IPS-18a (cell line): ENCODE measurements at regions not wholly inside any gene's neighbourhood (a gene's known extent, or its start where the extent isn't known, plus 50 kb on each side); places are given as distances from the start of the nearest gene placed in this dataset.
"Not testable (repeated sequence)": the region's sequence is repeated elsewhere in the genome, so short reads cannot be mapped to it uniquely, and the experiment has no call there.

ENCODE experiments used
- H3K27ac ChIP-seq: one replicate; pipeline ENCODE4 v1.5.1; 2013; ENCODE audit warnings: low read length
- H3K27me3 ChIP-seq: one replicate; pipeline ENCODE4 v1.6.1; 2013; ENCODE audit warnings: mild to moderate bottlenecking, low read length; ENCODE audit not compliant: control insufficient read depth, insufficient read depth
- H3K36me3 ChIP-seq: one replicate; pipeline ENCODE4 v1.6.1; 2013; ENCODE audit warnings: low read depth, low read length; ENCODE audit not compliant: control insufficient read depth
- H3K4me1 ChIP-seq: one replicate; pipeline ENCODE4 v1.6.1; 2013; ENCODE audit warnings: low read depth, low read length; ENCODE audit not compliant: control insufficient read depth
- H3K4me3 ChIP-seq: one replicate; pipeline ENCODE4 v1.5.1; 2013; ENCODE audit warnings: low read length
- H3K9ac ChIP-seq: one replicate; pipeline ENCODE4 v1.6.1; 2013; ENCODE audit warnings: mild to moderate bottlenecking, low read length, moderate library complexity
- H3K9me3 ChIP-seq: one replicate; pipeline ENCODE4 v1.6.1; 2013; ENCODE audit warnings: low read depth, low read length; ENCODE audit not compliant: control insufficient read depth

- no peak overlapping the region for H3K27ac ChIP-seq
- no peaks in the 10 kb centered on the region for H3K27me3 ChIP-seq
- H3K36me3 ChIP-seq: no peaks in the 10 kb centered on the region
- H3K9me3 ChIP-seq: no peaks in the 10 kb centered on the region
- H3K4me3 ChIP-seq: no peak overlapping the region
- H3K4me1 ChIP-seq: no peaks in the 10 kb centered on the region
- H3K9ac ChIP-seq: no peak overlapping the region
Observed at GRCh38 chr2:43007901-43008300, 215.5 kb upstream of the HAAO start.

GRCh38 chr2:43006834-43007543, 214.6 kb upstream of the HAAO start:
- H3K27me3 ChIP-seq: no peaks in the 10 kb centered on the region
- no peak overlapping the region for H3K9ac ChIP-seq
- H3K36me3 ChIP-seq: no peaks in the 10 kb centered on the region
- H3K9me3 ChIP-seq: no peaks in the 10 kb centered on the region
- H3K4me3 ChIP-seq: no peak overlapping the region
- no peaks in the 10 kb centered on the region for H3K4me1 ChIP-seq
- no peak overlapping the region for H3K27ac ChIP-seq

- no peaks in the 10 kb centered on the region for H3K4me1 ChIP-seq
- no peaks in the 10 kb centered on the region for H3K36me3 ChIP-seq
- no peak overlapping the region for H3K9ac ChIP-seq
- no peaks in the 10 kb centered on the region for H3K27me3 ChIP-seq
- H3K4me3 ChIP-seq: no peak overlapping the region
- no peak overlapping the region for H3K27ac ChIP-seq
- H3K9me3 ChIP-seq: no peaks in the 10 kb centered on the region
Observed at GRCh38 chr2:43005975-43006833, 213.8 kb upstream of the HAAO start.

GRCh38 chr2:43005245-43005974, 213.0 kb upstream of the HAAO start:
- H3K27ac ChIP-seq: no peak overlapping the region
- no peaks in the 10 kb centered on the region for H3K36me3 ChIP-seq
- H3K4me1 ChIP-seq: peaks cover 3% of the 10 kb centered on the region
- H3K9me3 ChIP-seq: no peaks in the 10 kb centered on the region
- H3K9ac ChIP-seq: no peak overlapping the region
- H3K4me3 ChIP-seq: no peak overlapping the region
- no peaks in the 10 kb centered on the region for H3K27me3 ChIP-seq

GRCh38 chr2:43004879-43005244, 212.5 kb upstream of the HAAO start:
- H3K27ac ChIP-seq: no peak overlapping the region
- no peaks in the 10 kb centered on the region for H3K36me3 ChIP-seq
- no peaks in the 10 kb centered on the region for H3K27me3 ChIP-seq
- H3K9ac ChIP-seq: no peak overlapping the region
- no peak overlapping the region for H3K4me3 ChIP-seq
- peaks cover 3% of the 10 kb centered on the region for H3K4me1 ChIP-seq
- no peaks in the 10 kb centered on the region for H3K9me3 ChIP-seq

- H3K9me3 ChIP-seq, H3K4me1 ChIP-seq: not testable (repeated sequence)
Observed at GRCh38 chr2:43004126-43004865, 211.9 kb upstream of the HAAO start.

GRCh38 chr2:43003702-43004101, 211.3 kb upstream of the HAAO start:
- Histone ChIP-seq H3K9ac (no peak overlapping the region), H3K27ac (no peak overlapping the region), H3K27me3 (no peaks in the 10 kb centered on the region), H3K9me3 (no peaks in the 10 kb centered on the region), H3K4me1 (peaks cover 3% of the 10 kb centered on the region), H3K36me3 (no peaks in the 10 kb centered on the region), H3K4me3 (no peak overlapping the region)

More at GRCh38 chr2:43004126-43004865, 211.9 kb upstream of the HAAO start:
- not testable (repeated sequence) for H3K4me3 ChIP-seq, H3K27me3 ChIP-seq, H3K9ac ChIP-seq, H3K27ac ChIP-seq, H3K36me3 ChIP-seq

- Histone ChIP-seq H3K4me3 (no peak overlapping the region), H3K27ac (no peak overlapping the region), H3K9me3 (no peaks in the 10 kb centered on the region), H3K4me1 (peaks cover 3% of the 10 kb centered on the region), H3K27me3 (no peaks in the 10 kb centered on the region), H3K9ac (no peak overlapping the region), H3K36me3 (no peaks in the 10 kb centered on the region)
Observed at GRCh38 chr2:43001787-43002468, 209.5 kb upstream of the HAAO start.

- Histone ChIP-seq H3K9ac (no peak overlapping the region), H3K36me3 (no peaks in the 10 kb centered on the region), H3K4me1 (peaks cover 3% of the 10 kb centered on the region), H3K27me3 (no peaks in the 10 kb centered on the region), H3K27ac (no peak overlapping the region), H3K4me3 (no peak overlapping the region), H3K9me3 (no peaks in the 10 kb centered on the region)
Observed at GRCh38 chr2:43001055-43001378, 208.6 kb upstream of the HAAO start.

GRCh38 chr2:43000242-43001054, 208.1 kb upstream of the HAAO start:
- Histone ChIP-seq H3K4me1 (peaks cover 3% of the 10 kb centered on the region), H3K27ac (no peak overlapping the region), H3K36me3 (no peaks in the 10 kb centered on the region), H3K27me3 (no peaks in the 10 kb centered on the region), H3K9me3 (peaks cover 4% of the 10 kb centered on the region), H3K9ac (no peak overlapping the region), H3K4me3 (no peak overlapping the region)
